Gastrocnemius medialis (tissue), 4 donors: ENCODE measurements at regions not wholly inside any gene's neighbourhood (a gene's known extent, or its start where the extent isn't known, plus 50 kb on each side); places are given as distances from the start of the nearest gene placed in this dataset.
A peak's percentile ranks its signal among the peaks of the same experiment; 100 is the strongest.
"Not testable (repeated sequence)": the region's sequence is repeated elsewhere in the genome, so short reads cannot be mapped to it uniquely, and the experiment has no call there.

Experiments
- ATAC-seq, 2 donors: fragments of 150-250 bp; one replicate each; pipeline ENCODE4 v1.9.1; 2016
- DNase-seq, 2 donors: peaks; one replicate each; pipeline ENCODE4 v3.0.0-alpha.2; 2019
- H3K27ac ChIP-seq, 4 donors: fragments of 200-600 bp; sonication (generic); 1 replicate in 1 of 4; 2 replicates in 3 of 4; pipeline ENCODE4 v1.5.1; 2016 to 2018; ENCODE audit warnings: mild to moderate bottlenecking in 2 of 4, moderate library complexity in 1 of 4
- H3K27me3 ChIP-seq, 3 donors: fragments of 200-600 bp; sonication (generic) in 2 of 3; 1 replicate in 1 of 3; 2 replicates in 2 of 3; pipeline versions ENCODE4 v1.5.1 to v1.6.0; 2016 to 2019; ENCODE audit warnings: mild to moderate bottlenecking in 1 of 3, moderate library complexity in 1 of 3
- H3K36me3 ChIP-seq, 2 donors: fragments of 200-600 bp; sonication (generic) in 1 of 2; one replicate each; pipeline ENCODE4 v1.5.1; 2017 to 2018
- H3K4me1 ChIP-seq, 2 donors: fragments of 200-600 bp; sonication (generic) in 1 of 2; one replicate each; pipeline ENCODE4 v1.5.1; 2016 to 2017; ENCODE audit warnings: mild to moderate bottlenecking in 2 of 2
- H3K4me3 ChIP-seq, 4 donors: fragments of 200-600 bp; sonication (generic) in 3 of 4; 1 replicate in 1 of 4; 2 replicates in 3 of 4; pipeline ENCODE4 v1.5.1; 2016 to 2019; ENCODE audit warnings: mild to moderate bottlenecking in 2 of 4
- H3K9me3 ChIP-seq, 3 donors: fragments of 200-600 bp; sonication (generic) in 2 of 3; 1 replicate in 1 of 3; 2 replicates in 2 of 3; pipeline ENCODE4 v1.5.1; 2016 to 2019
- CTCF ChIP-seq, 5 experiments: fragments of 450-650 bp in 3 of 5; fragments of 200-600 bp in 2 of 5; sonication (generic) in 2 of 5; IDR thresholded peaks in 4 of 5; conservative IDR thresholded peaks in 1 of 5; 1 replicate in 4 of 5; 2 replicates in 1 of 5; pipeline ENCODE4 v1.5.1; 2016 to 2019; ENCODE audit warnings: antibody characterized with exemption in 5 of 5, mild to moderate bottlenecking in 3 of 5, moderate library complexity in 3 of 5
- POLR2A ChIP-seq, 2 donors: fragments of 450-650 bp; IDR thresholded peaks; one replicate each; pipeline ENCODE4 v1.6.1; 2017; ENCODE audit warnings: antibody characterized with exemption in 2 of 2, mild to moderate bottlenecking in 2 of 2, moderate library complexity in 2 of 2
- in situ Hi-C, 4 donors: fragments of 200-750 bp; cut with MboI; loops; one replicate each; pipeline versions ENCODE4 v1.15.0 to v1.8.0; 2017; ENCODE audit warnings: low sequenced_read_pairs in 4 of 4
- intact Hi-C: fragments of 100-400 bp; cut with DNase I; formaldehyde crosslinking; loops from one replicate; pipeline ENCODE4 v1.15.1; 2023; ENCODE audit warnings: low total_unique reads

DNA sequence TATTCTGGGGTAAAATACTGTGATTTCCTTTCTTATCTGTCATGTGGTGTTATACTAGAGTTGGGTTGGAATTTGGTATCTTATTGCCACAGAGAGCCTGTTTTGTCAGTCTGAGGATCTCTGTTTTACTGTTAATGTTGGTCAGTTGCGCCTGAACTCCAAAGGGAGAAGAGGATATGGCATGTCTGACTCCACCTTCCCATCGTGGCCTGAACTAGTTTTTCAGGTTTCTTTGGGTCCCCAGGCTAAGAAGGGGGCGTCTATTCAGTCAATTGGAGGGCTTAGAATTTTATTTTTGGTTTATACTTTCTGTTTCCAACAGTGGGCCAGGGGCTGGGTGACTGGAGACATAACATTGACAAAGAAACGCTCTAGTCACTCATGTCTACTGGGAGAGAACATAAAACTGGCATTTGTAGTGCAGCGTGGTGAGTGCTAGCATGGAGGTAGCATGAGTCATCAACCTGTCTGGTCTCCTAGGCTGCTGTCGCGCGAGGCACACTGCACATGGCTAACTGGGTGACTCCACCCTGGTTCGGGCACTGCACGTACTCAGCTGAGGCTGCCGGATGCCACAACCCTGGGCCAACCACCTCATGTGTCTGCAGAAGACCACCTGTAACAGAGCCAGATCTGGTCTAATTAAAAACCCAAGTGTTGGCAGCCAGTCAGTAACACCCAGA, 120.1 kb upstream of the OR9Q1 start:
- DNase-seq, result peak; percentile 3 to 24
- Histone ChIP-seq H3K27ac (peak overlapping the region in 3 of 4 donors; percentile 33 to 61 (median 53)), H3K27me3 (no peaks in the 10 kb centered on the region), H3K9me3 (no peaks in the 10 kb centered on the region), H3K4me3 (peak overlapping the region in 2 of 4 donors; percentile 25 to 36), H3K36me3 (no peaks in the 10 kb centered on the region), H3K4me1 (peaks cover 0 to 4% of the 10 kb centered on the region in 2 donors)
- peak; percentile 56 to 66 for ATAC-seq
- in situ Hi-C loops (no loop called here), intact Hi-C loops (no loop called here)
- TF ChIP-seq POLR2A (IDR thresholded peaks at IDR 0.05), result no peak
- no peak for TF ChIP-seq CTCF (IDR thresholded peaks at IDR 0.05 in 4 of 5, conservative IDR thresholded peaks at IDR 0.05 in 1 of 5)

DNA sequence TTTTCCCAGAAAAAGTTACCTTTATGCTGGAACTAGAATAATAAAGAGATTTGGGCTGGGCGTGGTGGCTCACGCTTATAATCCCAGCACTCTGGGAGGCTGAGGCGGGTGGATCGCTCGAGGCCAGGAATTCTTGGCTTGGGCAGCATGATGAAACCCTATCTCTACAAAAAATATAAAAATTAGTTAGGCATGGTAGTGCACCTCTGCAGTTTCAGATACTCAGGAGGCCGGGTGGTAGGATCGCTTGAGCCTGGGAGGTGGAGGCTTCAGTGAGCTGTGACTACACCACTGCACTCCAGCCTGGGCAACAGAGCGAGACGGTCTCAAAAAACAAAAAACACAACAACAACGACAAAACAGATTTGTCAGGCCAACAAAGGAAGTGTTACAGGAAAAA, 119.3 kb upstream of the OR9Q1 start:
- in situ Hi-C loops, result no loop called here
- intact Hi-C loops, result no loop called here
- H3K27me3 ChIP-seq, result no peaks in the 10 kb centered on the region
- H3K4me3 ChIP-seq, result peak overlapping the region; percentile 7 to 36 (median 20)
- peaks cover 0 to 4% of the 10 kb centered on the region in 2 donors for H3K4me1 ChIP-seq
- H3K36me3 ChIP-seq, result no peaks in the 10 kb centered on the region
- no peak for ATAC-seq
- H3K9me3 ChIP-seq, result no peaks in the 10 kb centered on the region
- H3K27ac ChIP-seq, result peak overlapping the region in 3 of 4 donors; percentile 33 to 61 (median 53)
- no peak for TF ChIP-seq CTCF (IDR thresholded peaks at IDR 0.05 in 4 of 5, conservative IDR thresholded peaks at IDR 0.05 in 1 of 5)
- no peak for TF ChIP-seq POLR2A (IDR thresholded peaks at IDR 0.05)
- no peak for DNase-seq

DNA sequence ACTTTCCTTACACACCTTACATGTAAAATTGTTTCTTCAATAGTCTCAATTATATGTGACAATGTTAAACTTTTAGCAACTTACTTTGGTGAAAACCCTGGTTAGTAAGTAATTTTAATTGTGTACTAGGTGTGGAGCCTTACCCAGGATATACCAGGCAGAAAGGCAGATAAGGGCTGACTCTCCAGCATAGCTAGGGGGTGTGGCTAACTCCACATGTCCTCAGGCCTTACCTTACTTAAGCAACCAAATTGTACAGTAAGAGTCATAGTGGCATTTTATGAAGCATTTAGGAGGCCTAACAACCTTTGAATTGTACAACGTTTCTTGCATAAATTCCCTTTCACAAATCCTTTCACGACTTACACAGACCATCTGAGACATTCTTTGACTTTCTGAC, 118.2 kb upstream of the OR9Q1 start:
- Histone ChIP-seq H3K27me3 (no peaks in the 10 kb centered on the region), H3K4me1 (peaks cover 0 to 4% of the 10 kb centered on the region in 2 donors), H3K4me3 (no peak overlapping the region), H3K36me3 (no peaks in the 10 kb centered on the region), H3K27ac (no peak overlapping the region), H3K9me3 (no peaks in the 10 kb centered on the region)
- no peak for TF ChIP-seq CTCF (IDR thresholded peaks at IDR 0.05 in 4 of 5, conservative IDR thresholded peaks at IDR 0.05 in 1 of 5)
- TF ChIP-seq POLR2A (IDR thresholded peaks at IDR 0.05), result no peak
- intact Hi-C loops, result no loop called here
- DNase-seq (no peak), ATAC-seq (no peak)
- in situ Hi-C loops, result no loop called here

- H3K27ac ChIP-seq, in situ Hi-C loops, H3K4me3 ChIP-seq, H3K27me3 ChIP-seq, H3K36me3 ChIP-seq, ATAC-seq, DNase-seq, H3K9me3 ChIP-seq, intact Hi-C loops, H3K4me1 ChIP-seq: not testable (repeated sequence)
Measured at GRCh38 chr11:57908399-57908798, 115.3 kb upstream of the OR9Q1 start.

- intact Hi-C loops, ATAC-seq, DNase-seq, H3K27me3 ChIP-seq, H3K4me3 ChIP-seq, in situ Hi-C loops, H3K4me1 ChIP-seq, H3K27ac ChIP-seq, H3K36me3 ChIP-seq, H3K9me3 ChIP-seq: not testable (repeated sequence)
Measured at GRCh38 chr11:57911522-57911921, 112.2 kb upstream of the OR9Q1 start.
